ENCODE measurements at regions not wholly inside any gene's neighbourhood (a gene's known extent, or its start where the extent isn't known, plus 50 kb on each side); places are given as distances from the start of the nearest gene placed in this dataset.

DNA sequence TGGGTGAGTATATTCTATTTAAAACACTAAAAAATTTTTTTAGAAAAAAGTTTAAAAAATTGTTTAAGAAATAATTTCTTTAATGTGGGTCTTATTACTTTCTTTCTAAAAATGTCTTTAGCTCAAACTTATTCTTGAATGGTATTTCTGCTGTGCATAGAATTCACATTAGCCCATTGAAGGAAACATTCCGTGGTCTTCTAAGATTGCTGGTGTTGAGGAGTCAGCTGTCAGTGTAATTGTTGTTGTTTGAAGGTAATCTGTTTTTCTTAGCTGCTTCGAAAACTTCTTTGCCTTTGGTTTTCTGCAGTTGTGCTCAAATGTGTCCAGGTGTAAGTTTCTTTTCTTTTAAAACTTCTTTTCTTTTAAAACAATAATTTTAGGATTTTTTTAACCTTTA lies 85.4 kb upstream of the KLF12 start:
- no TSS peak for BruUV-seq (replicated peaks)
- SMC1A ChIA-PET (ENCODE audit: uncharacterized antibody, unreplicated experiment): no interaction called here
- Histone ChIP-seq H3K4me1 (ENCODE audit: control insufficient read depth, insufficient read depth, low read length) (no peaks in the 10 kb centered on the region), H3K27me3 (replicated peaks in 1 of 2; ENCODE audit: control insufficient read depth in 2 of 2, insufficient read depth in 2 of 2, low read length in 1 of 2) (no peaks in the 10 kb centered on the region), H3K27ac (ENCODE audit: control insufficient read depth, insufficient read depth) (no peak overlapping the region), H3K4me2 (ENCODE audit: control insufficient read depth, insufficient read depth) (no peak overlapping the region), H3K79me2 (ENCODE audit: control insufficient read depth, insufficient read depth, low read length) (no peaks in the 10 kb centered on the region), H3K4me3 (no peak overlapping the region), H3K9ac (ENCODE audit: control insufficient read depth, insufficient read depth, low read length) (no peak overlapping the region), H4K20me1 (ENCODE audit: control insufficient read depth, insufficient read depth) (no peaks in the 10 kb centered on the region), H3K36me3 (ENCODE audit: control insufficient read depth in 2 of 2, insufficient read depth in 2 of 2, low read length in 1 of 2) (no peaks in the 10 kb centered on the region), H2AFZ (ENCODE audit: control insufficient read depth, low read depth, low read length) (no peak overlapping the region), H3K9me3 (replicated peaks; ENCODE audit: control insufficient read depth, insufficient read depth, low read length) (no peaks in the 10 kb centered on the region)
- ATAC-seq (no peak), FAIRE-seq (no peak), DNase-seq (ENCODE audit: low read depth, low spot score) (no peak)
- POLR2A ChIA-PET: no interaction called here
- 2% methylated on average over 2 of the region's 2 CpGs for WGBS (ENCODE audit: insufficient coverage, insufficient replicate concordance, low lambda C conversion rate, missing lambda C conversion rate)
- RAD21 ChIA-PET (ENCODE audit: unreplicated experiment): no interaction called here
- intact Hi-C loops (cut with micrococcal nuclease; ENCODE audit: unreplicated experiment): no loop called here
- CTCF ChIA-PET: interaction anchor here (1.3 kb wide), 1 partner anchor 9 kb away, joined by 3 read pairs; no protein-coding TSS in a partner anchor
- in situ Hi-C loops (cut with MboI): no loop called here
- no peak for TF ChIP-seq TAF1 (IDR thresholded peaks at IDR 0.05; ENCODE audit: borderline replicate concordance, low read depth, low read length)
- TF ChIP-seq NR2C2 (IDR thresholded peaks at IDR 0.05; ENCODE audit: borderline replicate concordance, control insufficient read depth, insufficient read length, low read depth): no peak
- TF ChIP-seq POLR2AphosphoS5 (IDR thresholded peaks at IDR 0.05; ENCODE audit: low read length): no peak
- TF ChIP-seq, protein P1, sequence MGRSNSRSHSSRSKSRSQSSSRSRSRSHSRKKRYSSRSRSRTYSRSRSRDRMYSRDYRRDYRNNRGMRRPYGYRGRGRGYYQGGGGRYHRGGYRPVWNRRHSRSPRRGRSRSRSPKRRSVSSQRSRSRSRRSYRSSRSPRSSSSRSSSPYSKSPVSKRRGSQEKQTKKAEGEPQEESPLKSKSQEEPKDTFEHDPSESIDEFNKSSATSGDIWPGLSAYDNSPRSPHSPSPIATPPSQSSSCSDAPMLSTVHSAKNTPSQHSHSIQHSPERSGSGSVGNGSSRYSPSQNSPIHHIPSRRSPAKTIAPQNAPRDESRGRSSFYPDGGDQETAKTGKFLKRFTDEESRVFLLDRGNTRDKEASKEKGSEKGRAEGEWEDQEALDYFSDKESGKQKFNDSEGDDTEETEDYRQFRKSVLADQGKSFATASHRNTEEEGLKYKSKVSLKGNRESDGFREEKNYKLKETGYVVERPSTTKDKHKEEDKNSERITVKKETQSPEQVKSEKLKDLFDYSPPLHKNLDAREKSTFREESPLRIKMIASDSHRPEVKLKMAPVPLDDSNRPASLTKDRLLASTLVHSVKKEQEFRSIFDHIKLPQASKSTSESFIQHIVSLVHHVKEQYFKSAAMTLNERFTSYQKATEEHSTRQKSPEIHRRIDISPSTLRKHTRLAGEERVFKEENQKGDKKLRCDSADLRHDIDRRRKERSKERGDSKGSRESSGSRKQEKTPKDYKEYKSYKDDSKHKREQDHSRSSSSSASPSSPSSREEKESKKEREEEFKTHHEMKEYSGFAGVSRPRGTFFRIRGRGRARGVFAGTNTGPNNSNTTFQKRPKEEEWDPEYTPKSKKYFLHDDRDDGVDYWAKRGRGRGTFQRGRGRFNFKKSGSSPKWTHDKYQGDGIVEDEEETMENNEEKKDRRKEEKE (IDR thresholded peaks at IDR 0.05): no peak
- TF ChIP-seq, protein P2, sequence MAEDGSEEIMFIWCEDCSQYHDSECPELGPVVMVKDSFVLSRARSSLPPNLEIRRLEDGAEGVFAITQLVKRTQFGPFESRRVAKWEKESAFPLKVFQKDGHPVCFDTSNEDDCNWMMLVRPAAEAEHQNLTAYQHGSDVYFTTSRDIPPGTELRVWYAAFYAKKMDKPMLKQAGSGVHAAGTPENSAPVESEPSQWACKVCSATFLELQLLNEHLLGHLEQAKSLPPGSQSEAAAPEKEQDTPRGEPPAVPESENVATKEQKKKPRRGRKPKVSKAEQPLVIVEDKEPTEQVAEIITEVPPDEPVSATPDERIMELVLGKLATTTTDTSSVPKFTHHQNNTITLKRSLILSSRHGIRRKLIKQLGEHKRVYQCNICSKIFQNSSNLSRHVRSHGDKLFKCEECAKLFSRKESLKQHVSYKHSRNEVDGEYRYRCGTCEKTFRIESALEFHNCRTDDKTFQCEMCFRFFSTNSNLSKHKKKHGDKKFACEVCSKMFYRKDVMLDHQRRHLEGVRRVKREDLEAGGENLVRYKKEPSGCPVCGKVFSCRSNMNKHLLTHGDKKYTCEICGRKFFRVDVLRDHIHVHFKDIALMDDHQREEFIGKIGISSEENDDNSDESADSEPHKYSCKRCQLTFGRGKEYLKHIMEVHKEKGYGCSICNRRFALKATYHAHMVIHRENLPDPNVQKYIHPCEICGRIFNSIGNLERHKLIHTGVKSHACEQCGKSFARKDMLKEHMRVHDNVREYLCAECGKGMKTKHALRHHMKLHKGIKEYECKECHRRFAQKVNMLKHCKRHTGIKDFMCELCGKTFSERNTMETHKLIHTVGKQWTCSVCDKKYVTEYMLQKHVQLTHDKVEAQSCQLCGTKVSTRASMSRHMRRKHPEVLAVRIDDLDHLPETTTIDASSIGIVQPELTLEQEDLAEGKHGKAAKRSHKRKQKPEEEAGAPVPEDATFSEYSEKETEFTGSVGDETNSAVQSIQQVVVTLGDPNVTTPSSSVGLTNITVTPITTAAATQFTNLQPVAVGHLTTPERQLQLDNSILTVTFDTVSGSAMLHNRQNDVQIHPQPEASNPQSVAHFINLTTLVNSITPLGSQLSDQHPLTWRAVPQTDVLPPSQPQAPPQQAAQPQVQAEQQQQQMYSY (CRISPR knock-in tag; IDR thresholded peaks at IDR 0.05): no peak
- no peak for TF ChIP-seq CBFB (IDR thresholded peaks at IDR 0.05; ENCODE audit: low read depth)
- TF ChIP-seq CHD4 (IDR thresholded peaks at IDR 0.05): no peak
- no peak for TF ChIP-seq FOXM1 (IDR thresholded peaks at IDR 0.05; ENCODE audit: low read depth, low read length)
- TF ChIP-seq, protein P3, sequence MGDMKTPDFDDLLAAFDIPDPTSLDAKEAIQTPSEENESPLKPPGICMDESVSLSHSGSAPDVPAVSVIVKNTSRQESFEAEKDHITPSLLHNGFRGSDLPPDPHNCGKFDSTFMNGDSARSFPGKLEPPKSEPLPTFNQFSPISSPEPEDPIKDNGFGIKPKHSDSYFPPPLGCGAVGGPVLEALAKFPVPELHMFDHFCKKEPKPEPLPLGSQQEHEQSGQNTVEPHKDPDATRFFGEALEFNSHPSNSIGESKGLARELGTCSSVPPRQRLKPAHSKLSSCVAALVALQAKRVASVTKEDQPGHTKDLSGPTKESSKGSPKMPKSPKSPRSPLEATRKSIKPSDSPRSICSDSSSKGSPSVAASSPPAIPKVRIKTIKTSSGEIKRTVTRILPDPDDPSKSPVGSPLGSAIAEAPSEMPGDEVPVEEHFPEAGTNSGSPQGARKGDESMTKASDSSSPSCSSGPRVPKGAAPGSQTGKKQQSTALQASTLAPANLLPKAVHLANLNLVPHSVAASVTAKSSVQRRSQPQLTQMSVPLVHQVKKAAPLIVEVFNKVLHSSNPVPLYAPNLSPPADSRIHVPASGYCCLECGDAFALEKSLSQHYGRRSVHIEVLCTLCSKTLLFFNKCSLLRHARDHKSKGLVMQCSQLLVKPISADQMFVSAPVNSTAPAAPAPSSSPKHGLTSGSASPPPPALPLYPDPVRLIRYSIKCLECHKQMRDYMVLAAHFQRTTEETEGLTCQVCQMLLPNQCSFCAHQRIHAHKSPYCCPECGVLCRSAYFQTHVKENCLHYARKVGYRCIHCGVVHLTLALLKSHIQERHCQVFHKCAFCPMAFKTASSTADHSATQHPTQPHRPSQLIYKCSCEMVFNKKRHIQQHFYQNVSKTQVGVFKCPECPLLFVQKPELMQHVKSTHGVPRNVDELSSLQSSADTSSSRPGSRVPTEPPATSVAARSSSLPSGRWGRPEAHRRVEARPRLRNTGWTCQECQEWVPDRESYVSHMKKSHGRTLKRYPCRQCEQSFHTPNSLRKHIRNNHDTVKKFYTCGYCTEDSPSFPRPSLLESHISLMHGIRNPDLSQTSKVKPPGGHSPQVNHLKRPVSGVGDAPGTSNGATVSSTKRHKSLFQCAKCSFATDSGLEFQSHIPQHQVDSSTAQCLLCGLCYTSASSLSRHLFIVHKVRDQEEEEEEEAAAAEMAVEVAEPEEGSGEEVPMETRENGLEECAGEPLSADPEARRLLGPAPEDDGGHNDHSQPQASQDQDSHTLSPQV (IDR thresholded peaks at IDR 0.05): no peak
- no peak for TF ChIP-seq HDAC6 (IDR thresholded peaks at IDR 0.05; ENCODE audit: unreplicated experiment)
- TF ChIP-seq, protein P4, sequence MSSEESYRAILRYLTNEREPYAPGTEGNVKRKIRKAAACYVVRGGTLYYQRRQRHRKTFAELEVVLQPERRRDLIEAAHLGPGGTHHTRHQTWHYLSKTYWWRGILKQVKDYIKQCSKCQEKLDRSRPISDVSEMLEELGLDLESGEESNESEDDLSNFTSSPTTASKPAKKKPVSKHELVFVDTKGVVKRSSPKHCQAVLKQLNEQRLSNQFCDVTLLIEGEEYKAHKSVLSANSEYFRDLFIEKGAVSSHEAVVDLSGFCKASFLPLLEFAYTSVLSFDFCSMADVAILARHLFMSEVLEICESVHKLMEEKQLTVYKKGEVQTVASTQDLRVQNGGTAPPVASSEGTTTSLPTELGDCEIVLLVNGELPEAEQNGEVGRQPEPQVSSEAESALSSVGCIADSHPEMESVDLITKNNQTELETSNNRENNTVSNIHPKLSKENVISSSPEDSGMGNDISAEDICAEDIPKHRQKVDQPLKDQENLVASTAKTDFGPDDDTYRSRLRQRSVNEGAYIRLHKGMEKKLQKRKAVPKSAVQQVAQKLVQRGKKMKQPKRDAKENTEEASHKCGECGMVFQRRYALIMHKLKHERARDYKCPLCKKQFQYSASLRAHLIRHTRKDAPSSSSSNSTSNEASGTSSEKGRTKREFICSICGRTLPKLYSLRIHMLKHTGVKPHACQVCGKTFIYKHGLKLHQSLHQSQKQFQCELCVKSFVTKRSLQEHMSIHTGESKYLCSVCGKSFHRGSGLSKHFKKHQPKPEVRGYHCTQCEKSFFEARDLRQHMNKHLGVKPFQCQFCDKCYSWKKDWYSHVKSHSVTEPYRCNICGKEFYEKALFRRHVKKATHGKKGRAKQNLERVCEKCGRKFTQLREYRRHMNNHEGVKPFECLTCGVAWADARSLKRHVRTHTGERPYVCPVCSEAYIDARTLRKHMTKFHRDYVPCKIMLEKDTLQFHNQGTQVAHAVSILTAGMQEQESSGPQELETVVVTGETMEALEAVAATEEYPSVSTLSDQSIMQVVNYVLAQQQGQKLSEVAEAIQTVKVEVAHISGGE (CRISPR knock-in tag; IDR thresholded peaks at IDR 0.05): no peak
